ENCODE measurements at regions not wholly inside any gene's neighbourhood (a gene's known extent, or its start where the extent isn't known, plus 50 kb on each side); places are given as distances from the start of the nearest gene placed in this dataset.

DNA sequence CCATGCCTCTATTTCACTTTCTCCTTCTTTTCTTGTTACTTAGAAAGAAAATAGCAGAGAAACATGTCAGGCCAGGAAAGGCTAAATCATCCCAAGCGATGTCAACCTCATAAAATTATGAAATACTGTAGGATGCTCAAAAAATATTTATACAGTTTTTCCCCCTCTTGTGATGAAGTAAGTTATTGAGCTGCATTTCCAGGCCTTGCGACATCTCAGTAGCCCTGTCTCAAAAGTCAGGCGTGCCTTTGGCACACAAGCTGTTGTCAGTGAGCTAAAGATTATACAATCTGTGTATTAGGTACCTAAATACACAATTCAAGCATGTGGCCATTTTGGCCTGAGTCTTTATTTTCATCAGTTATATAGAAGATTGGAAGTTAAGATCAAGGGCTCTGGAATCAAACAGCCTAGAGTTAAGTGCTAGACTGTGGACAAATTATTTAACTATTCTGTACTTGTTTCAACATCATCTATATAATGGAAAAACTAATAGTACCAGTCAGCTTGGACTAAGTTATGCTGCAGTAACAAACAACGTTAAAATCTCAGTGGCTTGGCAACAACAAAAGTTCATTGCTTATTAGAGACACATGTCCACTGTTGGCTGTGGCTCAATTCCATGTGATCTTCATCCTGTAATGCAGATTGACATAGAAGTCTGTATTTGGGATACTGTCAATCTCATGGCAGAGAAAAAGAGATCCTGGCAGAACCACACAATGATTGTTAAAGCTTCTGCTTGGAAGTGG lies 406.4 kb upstream of the PROK2 start:
- Histone ChIP-seq H3K36me3 (ENCODE audit: insufficient read depth) (no peaks in the 10 kb centered on the region), H3K9me2 (ENCODE audit: insufficient read depth) (peaks cover 18% of the 10 kb centered on the region; the same call in 1 of the 2 replicates), H3F3A (replicated peaks; ENCODE audit: low read depth) (no peaks in the 10 kb centered on the region), H3K27ac (ENCODE audit: low read depth) (no peak overlapping the region), H3K79me2 (replicated peaks; ENCODE audit: insufficient read depth) (no peaks in the 10 kb centered on the region), H3K4me3 (no peak overlapping the region), H3K4me2 (no peak overlapping the region), H4K20me1 (replicated peaks; ENCODE audit: insufficient read depth) (no peaks in the 10 kb centered on the region), H2AFZ (no peak overlapping the region), H3K27me3 (ENCODE audit: insufficient read depth) (no peaks in the 10 kb centered on the region), H3K4me1 (ENCODE audit: insufficient read depth) (no peaks in the 10 kb centered on the region)
- H3K27me3 Mint-ChIP-seq (ENCODE audit: insufficient read depth, low read depth, poor library complexity), result no peaks in the 10 kb centered on the region
- TF ChIP-seq, protein P1, sequence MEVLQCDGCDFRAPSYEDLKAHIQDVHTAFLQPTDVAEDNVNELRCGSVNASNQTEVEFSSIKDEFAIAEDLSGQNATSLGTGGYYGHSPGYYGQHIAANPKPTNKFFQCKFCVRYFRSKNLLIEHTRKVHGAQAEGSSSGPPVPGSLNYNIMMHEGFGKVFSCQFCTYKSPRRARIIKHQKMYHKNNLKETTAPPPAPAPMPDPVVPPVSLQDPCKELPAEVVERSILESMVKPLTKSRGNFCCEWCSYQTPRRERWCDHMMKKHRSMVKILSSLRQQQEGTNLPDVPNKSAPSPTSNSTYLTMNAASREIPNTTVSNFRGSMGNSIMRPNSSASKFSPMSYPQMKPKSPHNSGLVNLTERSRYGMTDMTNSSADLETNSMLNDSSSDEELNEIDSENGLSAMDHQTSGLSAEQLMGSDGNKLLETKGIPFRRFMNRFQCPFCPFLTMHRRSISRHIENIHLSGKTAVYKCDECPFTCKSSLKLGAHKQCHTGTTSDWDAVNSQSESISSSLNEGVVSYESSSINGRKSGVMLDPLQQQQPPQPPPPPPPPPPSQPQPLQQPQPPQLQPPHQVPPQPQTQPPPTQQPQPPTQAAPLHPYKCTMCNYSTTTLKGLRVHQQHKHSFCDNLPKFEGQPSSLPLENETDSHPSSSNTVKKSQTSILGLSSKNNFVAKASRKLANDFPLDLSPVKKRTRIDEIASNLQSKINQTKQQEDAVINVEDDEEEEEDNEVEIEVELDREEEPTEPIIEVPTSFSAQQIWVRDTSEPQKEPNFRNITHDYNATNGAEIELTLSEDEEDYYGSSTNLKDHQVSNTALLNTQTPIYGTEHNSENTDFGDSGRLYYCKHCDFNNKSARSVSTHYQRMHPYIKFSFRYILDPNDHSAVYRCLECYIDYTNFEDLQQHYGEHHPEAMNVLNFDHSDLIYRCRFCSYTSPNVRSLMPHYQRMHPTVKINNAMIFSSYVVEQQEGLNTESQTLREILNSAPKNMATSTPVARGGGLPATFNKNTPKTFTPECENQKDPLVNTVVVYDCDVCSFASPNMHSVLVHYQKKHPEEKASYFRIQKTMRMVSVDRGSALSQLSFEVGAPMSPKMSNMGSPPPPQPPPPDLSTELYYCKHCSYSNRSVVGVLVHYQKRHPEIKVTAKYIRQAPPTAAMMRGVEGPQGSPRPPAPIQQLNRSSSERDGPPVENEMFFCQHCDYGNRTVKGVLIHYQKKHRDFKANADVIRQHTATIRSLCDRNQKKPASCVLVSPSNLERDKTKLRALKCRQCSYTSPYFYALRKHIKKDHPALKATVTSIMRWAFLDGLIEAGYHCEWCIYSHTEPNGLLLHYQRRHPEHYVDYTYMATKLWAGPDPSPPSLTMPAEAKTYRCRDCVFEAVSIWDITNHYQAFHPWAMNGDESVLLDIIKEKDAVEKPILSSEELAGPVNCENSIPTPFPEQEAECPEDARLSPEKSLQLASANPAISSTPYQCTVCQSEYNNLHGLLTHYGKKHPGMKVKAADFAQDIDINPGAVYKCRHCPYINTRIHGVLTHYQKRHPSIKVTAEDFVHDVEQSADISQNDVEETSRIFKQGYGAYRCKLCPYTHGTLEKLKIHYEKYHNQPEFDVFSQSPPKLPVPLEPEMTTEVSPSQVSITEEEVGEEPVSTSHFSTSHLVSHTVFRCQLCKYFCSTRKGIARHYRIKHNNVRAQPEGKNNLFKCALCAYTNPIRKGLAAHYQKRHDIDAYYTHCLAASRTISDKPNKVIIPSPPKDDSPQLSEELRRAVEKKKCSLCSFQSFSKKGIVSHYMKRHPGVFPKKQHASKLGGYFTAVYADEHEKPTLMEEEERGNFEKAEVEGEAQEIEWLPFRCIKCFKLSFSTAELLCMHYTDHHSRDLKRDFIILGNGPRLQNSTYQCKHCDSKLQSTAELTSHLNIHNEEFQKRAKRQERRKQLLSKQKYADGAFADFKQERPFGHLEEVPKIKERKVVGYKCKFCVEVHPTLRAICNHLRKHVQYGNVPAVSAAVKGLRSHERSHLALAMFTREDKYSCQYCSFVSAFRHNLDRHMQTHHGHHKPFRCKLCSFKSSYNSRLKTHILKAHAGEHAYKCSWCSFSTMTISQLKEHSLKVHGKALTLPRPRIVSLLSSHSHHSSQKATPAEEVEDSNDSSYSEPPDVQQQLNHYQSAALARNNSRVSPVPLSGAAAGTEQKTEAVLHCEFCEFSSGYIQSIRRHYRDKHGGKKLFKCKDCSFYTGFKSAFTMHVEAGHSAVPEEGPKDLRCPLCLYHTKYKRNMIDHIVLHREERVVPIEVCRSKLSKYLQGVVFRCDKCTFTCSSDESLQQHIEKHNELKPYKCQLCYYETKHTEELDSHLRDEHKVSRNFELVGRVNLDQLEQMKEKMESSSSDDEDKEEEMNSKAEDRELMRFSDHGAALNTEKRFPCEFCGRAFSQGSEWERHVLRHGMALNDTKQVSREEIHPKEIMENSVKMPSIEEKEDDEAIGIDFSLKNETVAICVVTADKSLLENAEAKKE (CRISPR knock-in tag; IDR thresholded peaks at IDR 0.05), result no peak
- TF ChIP-seq REST (IDR thresholded peaks at IDR 0.05; ENCODE audit: unreplicated experiment) (no peak), JUNB (IDR thresholded peaks at IDR 0.05; ENCODE audit: unreplicated experiment) (no peak), CREB1 (CRISPR knock-in tag; IDR thresholded peaks at IDR 0.05; ENCODE audit: low read depth) (no peak), EZH2 (IDR thresholded peaks at IDR 0.05; ENCODE audit: low read depth, unreplicated experiment) (no peak), STAT1 (IDR thresholded peaks at IDR 0.05; ENCODE audit: unreplicated experiment) (no peak), ETS1 (IDR thresholded peaks at IDR 0.05) (no peak), ZNF331 (CRISPR knock-in tag; IDR thresholded peaks at IDR 0.05; ENCODE audit: low read depth) (no peak), POLR2AphosphoS5 (IDR thresholded peaks at IDR 0.05; ENCODE audit: low read depth) (no peak)
- TF ChIP-seq, protein P2, sequence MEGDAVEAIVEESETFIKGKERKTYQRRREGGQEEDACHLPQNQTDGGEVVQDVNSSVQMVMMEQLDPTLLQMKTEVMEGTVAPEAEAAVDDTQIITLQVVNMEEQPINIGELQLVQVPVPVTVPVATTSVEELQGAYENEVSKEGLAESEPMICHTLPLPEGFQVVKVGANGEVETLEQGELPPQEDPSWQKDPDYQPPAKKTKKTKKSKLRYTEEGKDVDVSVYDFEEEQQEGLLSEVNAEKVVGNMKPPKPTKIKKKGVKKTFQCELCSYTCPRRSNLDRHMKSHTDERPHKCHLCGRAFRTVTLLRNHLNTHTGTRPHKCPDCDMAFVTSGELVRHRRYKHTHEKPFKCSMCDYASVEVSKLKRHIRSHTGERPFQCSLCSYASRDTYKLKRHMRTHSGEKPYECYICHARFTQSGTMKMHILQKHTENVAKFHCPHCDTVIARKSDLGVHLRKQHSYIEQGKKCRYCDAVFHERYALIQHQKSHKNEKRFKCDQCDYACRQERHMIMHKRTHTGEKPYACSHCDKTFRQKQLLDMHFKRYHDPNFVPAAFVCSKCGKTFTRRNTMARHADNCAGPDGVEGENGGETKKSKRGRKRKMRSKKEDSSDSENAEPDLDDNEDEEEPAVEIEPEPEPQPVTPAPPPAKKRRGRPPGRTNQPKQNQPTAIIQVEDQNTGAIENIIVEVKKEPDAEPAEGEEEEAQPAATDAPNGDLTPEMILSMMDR (conservative IDR thresholded peaks at IDR 0.05; ENCODE audit: low read depth in 2 of 2), result no peak
- ATAC-seq (no peak), DNase-seq (ENCODE audit: low spot score) (no peak)
- H3K9me3 Mint-ChIP-seq, result peaks cover 4% of the 10 kb centered on the region; the same call in 1 of the 3 replicates
- H3K4me3 Mint-ChIP-seq, result no peak overlapping the region
- H3K27ac Mint-ChIP-seq, result no peak overlapping the region
- H3K4me1 Mint-ChIP-seq, result peaks cover 5% of the 10 kb centered on the region; the same call in 2 of the 3 replicates
- H3K36me3 Mint-ChIP-seq (ENCODE audit: low read depth), result no peaks in the 10 kb centered on the region
